HG03575 (cell line): ENCODE measurements at regions not wholly inside any gene's neighbourhood (a gene's known extent, or its start where the extent isn't known, plus 50 kb on each side); places are given as distances from the start of the nearest gene placed in this dataset.
"Not testable (repeated sequence)": the region's sequence is repeated elsewhere in the genome, so short reads cannot be mapped to it uniquely, and the experiment has no call there.

Experiments used
- ATAC-seq: cut with Tn5 transposase; IDR thresholded peaks from one replicate; pipeline ENCODE4 v1.9.1; 2021; ENCODE audit not compliant: unreplicated experiment, insufficient number of reproducible peaks, low FRiP score; ENCODE audit errors: extremely low read depth

DNA sequence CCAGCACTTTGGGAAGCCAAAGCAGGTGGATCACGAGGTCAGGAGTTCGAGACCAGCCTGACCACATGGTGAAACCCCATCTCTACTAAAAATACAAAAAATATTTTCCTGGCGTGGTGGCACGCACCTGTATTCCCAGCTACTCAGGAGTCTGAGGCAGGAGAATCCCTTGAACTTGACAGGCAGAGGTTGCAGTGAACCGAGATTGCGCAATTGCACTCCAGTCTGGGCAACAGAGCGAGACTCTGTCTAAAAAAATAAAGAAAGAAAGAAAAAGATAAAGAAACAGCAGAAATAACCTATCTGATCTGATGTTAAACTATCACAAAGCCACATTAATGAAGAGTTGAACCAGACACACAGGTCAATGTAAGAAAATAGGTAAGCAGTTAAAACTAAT is 696.2 kb upstream of the SALL3 start:
- ATAC-seq: not testable (repeated sequence)

DNA sequence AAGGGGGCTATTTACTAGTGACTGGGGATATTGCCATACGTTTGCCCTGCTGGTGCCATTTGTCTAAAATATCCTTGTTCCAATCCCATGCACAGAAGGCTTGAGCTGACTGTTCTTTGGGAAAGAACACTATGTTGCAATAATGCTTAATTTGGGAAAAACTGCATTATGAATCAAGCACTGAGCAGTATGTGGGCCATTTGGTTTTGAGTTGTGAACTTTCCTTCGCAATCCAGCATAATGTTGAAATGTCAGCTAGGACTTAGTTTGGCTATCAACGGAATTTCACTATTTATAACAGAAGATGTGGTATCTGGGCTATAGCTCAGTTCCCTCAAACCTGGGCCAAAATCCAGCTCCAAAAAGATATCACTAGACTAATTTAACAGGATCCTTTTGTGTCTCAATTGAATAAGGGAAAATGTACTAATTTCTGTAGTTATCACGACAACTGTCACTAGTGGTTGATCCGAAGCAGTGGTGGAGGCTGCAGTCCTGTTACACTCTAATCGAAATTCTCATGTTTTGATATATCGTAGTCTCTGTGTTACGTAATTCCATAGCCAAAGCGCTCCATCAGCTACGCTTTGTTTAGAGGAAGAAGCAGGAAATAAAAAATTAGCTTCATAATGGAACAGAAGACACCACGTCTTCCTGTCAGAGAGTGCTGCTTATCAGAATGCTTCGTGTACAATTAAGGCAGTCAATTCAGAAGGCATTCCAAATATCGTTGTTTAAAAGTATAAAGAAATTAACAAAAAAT is 686.8 kb upstream of the SALL3 start:
- no peak for ATAC-seq

DNA sequence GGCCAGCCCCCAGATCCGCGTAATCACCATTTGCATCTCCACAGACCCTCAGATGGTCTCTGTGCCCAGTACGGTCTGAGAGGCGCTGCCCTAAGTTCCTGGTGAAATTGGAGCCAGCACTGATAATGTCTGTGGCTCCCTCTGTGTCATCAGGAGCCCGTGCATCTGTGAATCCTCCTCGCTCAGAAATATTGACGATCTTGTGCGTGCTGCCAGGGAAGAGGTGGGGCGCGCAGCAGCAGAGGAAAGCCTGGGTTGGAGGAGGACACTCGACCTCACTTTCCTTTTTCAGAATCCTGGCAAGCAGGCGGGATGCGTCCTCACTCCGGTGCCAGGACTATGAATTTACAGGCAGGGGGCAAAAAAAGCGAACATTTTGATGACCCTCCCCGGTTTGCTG is 686.1 kb upstream of the SALL3 start:
- no peak for ATAC-seq

DNA sequence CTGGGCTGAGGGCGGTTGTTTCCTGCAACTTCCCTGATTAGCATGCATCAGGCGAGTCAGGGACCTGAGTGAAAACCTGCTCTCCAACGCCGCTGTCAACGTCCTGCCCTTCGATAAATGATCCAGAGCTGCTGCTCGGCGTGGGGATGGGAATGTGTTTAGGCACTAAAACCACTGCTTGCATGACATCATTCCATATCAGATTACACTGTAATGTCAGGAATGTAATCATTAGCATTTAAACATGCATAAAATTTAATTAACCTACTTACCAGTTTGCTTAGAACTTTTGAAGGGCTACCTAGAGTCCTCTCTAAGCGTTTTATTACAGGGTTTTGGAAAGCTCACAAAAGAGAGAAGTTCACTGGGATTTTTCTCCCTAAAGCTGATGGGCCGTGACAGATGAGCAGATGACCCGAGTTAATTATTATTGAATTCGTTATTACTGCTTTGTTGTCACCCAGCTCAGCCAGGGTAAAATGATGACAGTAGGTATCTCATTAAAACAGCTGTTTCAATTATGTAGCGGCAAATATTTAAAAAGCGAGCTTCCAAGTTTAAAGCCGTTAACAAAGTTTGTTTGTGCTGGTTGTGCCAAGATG is 685.6 kb upstream of the SALL3 start:
- no peak for ATAC-seq

DNA sequence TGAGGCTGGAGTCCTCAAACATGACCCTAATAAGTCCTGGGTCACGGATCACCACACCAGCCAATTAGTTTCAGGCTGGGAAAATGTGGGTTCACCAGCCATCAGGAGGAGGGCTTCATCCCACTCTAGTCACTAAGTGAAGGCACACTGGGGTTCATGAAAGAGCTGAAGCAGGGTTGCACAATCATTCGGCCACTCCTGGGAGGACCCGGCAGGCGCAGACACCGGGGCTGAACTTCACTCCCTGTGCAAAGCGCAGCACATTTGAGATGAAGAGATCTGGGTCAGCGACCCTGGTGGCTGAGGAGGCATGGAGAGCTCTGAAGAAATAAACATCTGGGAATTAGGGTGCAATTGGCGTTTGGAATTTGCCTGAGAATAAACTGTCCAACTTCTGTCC is 684.4 kb upstream of the SALL3 start:
- no peak for ATAC-seq

DNA sequence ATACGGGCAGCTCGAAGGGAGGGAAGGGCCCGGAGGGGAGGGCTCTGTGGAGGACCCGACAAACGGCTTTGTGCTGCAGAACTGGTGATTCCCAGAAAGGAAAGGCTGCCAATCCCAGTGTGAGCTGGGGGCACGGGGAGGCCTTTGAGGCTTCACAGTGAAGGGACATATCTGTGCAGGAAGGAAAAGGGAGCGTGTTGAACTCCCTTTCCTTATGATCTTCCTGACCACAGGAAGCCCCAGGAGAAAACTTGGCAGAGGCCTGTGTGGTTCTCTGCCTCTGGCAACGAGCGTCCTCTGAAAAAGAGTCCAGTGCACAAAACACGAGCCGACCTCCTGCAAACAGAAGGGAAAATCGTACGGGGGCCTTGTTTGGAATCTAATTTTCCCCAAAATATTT is 683.5 kb upstream of the SALL3 start:
- no peak for ATAC-seq

DNA sequence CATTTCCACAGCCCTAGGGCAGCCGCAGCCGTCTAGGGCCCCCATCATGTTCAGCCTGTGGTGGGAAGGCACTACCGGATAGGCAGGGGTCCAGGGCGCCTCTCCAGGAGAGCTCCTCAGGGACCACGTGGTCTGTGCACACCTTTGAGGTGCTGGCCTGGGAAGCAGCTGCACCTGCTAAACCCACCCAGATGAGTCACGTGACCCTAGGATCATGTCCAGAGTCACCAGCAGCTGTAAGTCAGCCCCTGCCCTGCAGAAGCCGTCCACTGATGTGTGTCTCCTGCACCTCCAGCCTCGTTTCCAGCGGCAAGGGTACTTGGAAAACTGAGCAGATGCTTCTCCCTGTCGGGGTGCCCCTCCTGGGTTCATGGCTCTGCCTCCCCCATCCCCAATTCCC is 682.6 kb upstream of the SALL3 start:
- ATAC-seq: no peak

DNA sequence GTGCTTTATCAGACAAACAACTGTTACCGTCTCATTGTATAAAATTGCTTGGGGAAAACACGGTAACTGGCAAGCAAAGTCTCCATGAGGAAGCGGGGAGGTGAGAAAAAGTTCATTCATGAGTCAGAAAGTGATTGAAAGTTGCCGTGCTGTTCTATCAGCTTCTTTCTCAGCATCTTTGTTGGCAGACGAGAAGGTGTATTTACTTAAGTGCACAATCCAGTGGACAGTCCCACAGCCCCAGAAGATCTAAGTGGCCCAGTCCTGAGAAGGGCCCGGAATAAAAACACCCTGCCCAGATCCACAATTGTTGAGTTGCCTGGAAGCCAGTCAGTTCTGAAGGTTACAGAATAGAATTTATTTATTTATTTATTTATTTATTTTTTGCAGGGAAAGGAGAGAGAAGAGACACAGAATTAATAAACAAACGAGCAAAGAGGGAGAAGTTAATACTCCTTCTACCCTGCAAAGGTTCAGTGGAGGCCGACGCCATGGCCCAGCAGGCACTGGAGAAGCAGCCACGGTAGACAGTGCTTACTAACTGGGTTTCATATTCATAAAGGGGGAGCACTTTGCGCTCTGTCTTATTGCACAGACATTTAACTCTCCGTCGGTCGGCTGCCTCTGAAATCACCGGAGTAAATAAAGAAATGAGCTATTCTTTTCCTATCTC is 676.0 kb upstream of the SALL3 start:
- ATAC-seq: no peak

DNA sequence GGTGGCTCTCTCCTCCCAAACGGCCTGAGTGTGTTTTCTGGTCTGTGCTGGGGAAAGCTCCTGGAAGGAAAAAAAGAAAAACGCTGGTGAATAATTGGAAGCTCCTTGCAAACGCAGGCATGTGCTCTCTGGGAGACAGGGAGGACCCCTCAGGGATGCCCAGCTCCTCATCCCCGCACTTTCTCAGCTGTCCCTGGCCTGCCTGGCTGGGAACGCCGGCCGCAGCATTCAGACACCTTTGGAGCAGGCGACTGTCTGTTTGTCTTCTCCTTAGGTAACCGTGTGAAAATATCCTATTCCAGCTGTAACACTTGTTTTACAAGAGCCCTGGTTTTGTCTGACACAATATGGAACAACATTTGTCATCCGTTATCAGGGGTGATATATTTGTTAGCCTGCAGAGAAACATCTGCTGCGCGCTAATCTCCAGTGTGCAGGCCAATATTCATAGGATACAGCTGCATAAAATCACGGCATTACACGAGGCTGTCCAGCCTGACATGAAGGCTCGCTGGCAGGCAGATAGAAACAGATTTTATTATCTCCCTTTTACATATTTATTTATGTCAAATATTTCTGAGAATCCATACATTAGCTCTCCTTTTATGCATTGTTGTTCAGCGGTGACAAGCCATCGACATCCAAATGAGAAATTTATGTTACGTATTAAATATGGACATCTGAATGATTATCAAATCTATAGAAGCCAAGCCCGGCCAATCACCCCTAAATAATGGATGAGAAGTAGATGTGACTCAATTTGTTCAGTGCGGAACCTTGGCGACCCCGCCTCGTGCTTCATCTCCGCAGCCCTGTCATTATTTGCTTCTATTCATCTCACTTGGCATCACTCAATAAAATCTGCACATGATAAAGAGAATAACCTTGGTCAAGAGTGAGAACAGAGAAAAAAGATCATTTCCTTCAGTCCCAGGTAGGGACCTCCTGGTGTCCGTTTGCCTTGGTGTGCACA is 675.1 kb upstream of the SALL3 start:
- no peak for ATAC-seq

DNA sequence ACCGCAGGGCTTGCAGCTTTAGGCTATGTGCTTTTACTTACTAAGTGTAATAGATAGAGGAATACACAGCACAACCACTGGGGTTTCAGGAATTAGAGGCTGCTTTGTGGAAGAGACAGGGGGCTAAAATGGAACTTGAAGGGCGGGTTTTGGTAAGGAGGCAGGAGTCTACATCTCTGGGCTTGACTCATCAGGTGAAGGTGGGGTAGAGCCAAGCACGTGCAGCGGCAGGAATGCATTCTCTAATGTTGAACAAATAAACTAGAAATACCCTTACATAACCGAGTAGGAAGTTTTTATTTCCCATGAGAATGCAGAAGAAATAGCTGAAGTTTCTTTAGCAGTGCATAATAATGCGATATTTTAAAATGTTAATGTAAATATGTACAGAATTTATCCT is 673.8 kb upstream of the SALL3 start:
- no peak for ATAC-seq

DNA sequence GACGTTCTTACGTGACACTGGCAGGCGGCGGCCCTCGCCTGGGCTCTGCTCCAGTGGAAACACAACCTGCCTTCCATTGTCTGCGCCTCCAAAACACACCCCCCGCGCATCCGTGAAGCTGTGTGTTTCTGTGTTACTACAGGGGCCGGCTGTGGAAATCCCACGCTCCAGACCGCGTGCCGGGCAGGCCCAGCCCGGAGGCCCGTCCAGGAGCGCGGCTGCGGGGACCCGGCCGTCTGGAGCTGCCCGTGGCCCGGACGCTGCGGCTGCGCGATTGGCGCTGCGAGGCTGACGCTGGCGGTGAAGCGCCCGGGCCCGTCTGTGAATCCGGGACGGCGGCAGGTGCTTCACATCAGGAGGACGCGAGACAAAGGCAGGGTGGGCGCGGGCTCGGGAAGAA is 670.3 kb upstream of the SALL3 start:
- ATAC-seq: no peak

DNA sequence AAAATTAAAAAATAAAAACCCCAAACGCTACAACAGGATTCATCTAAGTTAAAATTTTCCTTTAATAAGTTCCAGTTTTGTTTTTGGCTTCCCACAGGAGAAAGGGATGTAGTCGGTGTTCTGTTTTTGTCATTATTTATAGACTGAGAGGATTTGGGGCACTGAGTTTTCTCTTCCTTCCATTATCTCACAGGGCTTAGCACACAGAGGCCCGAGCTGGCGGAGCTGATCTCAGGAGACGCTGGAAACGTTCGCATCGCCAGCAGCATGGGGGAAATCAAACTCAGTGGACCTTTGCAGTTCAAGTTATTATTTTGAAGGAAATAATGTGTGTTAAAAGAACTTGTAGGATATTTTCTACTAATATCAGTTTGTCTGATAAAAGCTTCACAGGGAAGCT is 669.7 kb upstream of the SALL3 start:
- ATAC-seq: no peak

DNA sequence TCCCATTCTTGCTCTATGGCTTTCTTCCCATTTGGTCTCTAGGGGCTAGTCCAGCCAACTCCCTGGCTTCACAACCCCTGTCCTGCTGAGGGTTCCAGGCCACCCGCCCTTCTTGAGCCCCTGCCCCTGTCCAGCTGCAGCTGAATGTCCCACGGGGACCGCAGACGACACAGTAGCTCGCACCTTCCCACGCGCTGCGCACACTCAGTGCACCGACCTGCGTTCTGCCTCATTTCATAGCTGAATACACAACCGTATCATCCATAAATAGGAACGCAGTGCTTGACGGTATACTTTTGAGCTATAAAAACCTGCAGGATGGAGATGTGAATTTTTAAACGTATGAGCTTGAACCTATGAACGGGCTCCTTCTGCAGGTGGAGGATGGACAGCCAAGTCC is 660.4 kb upstream of the SALL3 start:
- ATAC-seq: no peak

DNA sequence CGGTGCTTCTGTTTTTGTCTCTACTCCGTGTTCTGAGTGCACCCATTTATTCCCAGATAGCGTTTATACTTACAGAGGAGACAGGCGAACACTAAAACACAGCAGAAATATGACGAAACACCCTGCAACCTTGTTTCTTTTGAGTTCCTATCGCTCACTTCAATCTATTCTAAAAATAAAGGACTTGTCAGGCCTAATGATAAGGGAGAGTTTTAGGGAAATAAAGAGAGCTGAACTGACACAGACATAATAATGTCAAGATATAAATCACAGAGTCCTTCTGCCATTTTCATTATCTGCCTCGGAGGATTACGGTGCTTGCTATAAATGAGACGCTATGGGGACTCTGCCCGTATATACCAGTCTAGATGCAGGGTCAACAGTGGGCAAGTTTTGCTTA is 659.7 kb upstream of the SALL3 start:
- no peak for ATAC-seq

DNA sequence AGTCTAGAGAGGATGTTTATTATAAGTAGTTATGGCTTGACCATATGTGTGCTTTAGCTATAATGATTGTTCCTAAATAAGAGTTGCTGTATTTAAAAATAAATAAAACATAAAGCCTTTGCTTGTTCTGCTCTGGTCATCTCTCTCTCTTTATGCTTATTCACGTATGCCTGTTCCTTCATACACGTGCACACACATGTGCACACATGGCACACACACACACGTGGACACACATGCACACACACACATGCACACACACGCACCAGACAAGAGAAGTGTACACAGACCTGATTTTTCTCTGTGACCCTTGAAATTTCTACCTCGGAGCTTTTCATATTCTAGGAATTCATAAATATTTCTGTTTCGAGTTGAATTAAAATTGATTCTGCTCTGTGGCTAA is 658.2 kb upstream of the SALL3 start:
- ATAC-seq: no peak

DNA sequence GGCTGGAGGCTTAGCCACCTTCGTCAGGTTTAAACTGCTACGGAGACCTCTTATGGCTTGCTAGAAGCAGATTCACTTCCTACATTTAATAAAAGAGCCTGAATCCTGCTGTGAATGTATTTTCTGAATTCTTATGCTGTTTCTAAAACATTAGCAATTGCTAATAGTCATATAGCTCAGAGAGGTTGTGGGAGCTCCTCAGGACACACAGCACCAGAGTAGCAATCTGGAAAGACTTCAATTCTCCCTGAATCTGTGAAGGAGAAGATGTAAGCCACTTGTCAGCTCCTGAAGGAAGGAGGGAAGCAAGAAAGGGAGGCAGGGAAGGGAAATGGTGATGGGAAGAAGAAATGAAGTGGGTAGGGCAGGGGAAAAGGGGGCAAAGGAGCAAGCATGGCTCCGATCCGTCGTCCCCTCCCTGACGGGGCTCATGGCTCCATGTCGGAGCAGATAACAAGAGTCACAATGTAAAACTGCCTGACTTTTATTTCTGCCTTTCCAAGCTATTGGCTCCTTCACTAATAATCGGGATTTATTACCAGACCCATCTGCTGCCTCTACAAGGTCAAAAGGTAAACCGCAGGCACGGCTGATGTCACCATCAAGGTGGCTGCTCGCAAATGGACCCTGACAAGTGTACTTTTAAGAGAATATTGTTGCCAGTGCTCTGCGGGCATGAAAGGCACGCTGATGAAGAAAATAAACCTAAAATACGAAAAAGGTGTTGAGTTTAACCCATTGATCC is 656.0 kb upstream of the SALL3 start:
- ATAC-seq: no peak

DNA sequence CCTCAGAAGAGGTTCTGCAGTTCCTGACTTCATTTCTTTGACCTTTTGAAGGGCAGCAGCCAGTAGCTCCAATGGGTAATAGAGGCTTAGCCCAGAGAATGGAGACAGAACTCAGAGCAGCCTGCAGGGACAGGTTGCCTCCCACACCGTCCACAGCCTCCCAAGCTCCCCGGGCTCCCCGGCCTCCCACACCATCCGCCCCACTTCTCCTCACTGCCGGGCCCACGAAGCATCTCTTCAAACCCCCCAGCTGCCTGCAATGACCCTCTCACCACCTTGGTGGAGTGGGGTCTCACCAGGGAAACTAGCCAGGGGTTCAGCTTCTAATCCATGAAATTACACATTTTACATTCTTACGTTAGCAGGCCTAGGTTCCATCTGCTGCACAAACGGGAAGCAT is 652.0 kb upstream of the SALL3 start:
- no peak for ATAC-seq

DNA sequence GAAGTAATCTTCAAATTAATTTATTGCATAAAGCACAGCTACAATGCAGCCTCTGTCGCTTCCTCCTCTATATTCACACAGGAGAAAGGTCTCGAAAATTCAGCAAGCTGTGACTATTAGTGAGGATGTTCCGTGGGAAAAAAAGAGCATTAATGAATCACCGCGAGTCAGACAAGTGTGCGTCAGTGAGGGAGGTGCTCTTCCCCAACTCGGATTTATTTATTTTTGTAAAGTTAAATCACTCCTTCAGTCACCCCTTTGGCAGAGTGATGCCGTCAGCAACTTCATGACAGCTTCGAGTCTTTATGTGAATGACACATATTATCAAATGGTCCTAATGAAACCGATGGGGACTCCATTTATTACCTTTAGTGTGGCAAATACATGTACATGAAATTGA is 648.9 kb upstream of the SALL3 start:
- ATAC-seq: no peak

DNA sequence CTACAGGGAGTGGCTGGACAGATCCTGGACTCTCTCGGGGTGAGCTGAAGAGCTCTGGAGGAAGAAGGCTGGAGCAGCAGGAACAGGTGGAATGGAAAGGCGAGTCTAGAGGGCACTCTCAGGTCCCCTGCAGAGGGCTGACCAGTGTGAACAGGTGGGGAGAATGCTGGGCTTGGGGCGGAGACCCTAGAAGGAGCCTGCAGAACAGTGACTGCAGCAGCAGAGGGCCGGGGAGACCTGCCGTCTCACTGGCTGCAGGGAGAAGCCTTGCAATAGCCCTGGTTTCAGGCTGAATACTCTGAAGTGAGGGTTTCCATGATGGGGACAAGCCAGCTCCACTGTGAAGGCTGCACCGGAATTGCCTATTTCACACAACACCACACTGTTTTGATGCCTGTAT is 626.7 kb upstream of the SALL3 start:
- no peak for ATAC-seq
